GM12864 (cell line): ENCODE measurements at regions not wholly inside any gene's neighbourhood (a gene's known extent, or its start where the extent isn't known, plus 50 kb on each side); places are given as distances from the start of the nearest gene placed in this dataset.
"Not testable (repeated sequence)": the region's sequence is repeated elsewhere in the genome, so short reads cannot be mapped to it uniquely, and the experiment has no call there.

Experiments used
- DNase-seq: peaks from one replicate; pipeline ENCODE4 v3.0.0-alpha.2; 2011; ENCODE audit warnings: low read depth
- H3K4me3 ChIP-seq: 2 replicates; pipeline ENCODE4 v1.5.1; 2011; ENCODE audit warnings: mild to moderate bottlenecking, low read depth, low read length, control low read depth
- CTCF ChIP-seq: IDR thresholded peaks from 2 replicates; pipeline ENCODE4 v1.5.1; 2011; ENCODE audit warnings: low read depth, mild to moderate bottlenecking, moderate library complexity, low read length, control low read depth, inconsistent platforms; ENCODE audit errors: missing control alignments

DNA sequence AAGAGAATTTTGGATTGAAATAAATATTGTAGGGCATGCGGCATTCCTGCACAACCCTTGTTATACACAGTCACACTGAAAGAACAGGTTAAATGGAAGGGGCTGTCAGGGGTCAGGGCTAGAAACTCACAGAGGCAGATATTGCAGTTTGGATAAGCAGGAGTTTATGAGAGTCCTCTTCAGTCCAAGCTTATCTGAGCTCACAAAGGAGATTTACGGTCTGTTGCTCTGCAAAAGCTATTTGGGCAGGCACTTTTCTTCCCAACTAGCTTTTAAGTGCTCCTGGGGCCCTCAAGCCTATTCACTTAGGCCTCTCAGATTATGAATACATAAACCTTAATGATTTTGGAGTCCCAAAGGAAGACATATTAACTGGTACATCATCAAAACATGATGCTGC lies 156.2 kb downstream of the SOX4 start:
- TF ChIP-seq CTCF, result no peak
- DNase-seq, result no peak

DNA sequence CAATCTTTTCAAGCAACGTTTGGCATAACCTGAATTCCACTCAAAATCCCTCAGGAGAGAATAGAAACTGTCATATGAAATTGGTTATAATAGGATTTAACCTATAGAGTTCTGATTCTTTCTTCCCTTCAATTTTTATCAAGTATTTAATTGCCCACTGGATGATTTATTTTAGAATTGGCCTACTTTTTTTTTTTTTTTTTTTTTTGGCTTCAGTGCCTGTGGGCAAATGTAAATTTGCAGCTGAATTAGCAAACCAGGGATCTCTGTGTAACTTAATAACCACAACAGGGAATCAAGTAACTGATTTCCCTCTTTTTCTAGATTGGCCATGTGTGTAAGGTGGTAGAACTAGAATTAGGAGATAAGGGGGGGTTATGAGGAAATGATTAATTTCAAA lies 157.0 kb downstream of the SOX4 start:
- no peak for DNase-seq
- no peak for TF ChIP-seq CTCF
- no peak overlapping the region for H3K4me3 ChIP-seq

More for the DNA sequence above, 156.2 kb downstream of the SOX4 start:
- H3K4me3 ChIP-seq, result no peak overlapping the region

DNA sequence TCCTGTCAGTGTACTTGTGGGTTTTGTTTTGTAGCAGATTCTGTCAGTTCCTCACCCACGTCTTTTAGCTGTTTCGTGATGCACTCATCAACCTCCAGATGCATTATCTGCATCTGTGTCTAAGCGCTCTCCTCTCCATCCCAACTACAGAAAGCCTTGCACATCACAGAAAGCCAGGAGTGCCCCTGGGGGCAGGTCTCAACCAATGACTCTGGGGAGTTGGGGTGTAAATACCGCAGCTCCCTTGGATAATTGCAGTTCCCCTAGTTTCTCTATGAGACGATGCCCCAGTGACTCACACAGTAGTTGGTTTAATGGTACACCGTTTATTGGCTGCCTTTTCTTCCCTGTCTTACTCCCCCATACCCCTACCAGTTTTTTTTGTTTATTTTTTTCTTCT lies 158.1 kb downstream of the SOX4 start:
- no peak for DNase-seq
- no peak overlapping the region for H3K4me3 ChIP-seq
- no peak for TF ChIP-seq CTCF

GRCh38 chr6:21752054-21752811 lies 158.7 kb downstream of the SOX4 start:
- TF ChIP-seq CTCF, result no peak
- no peak for DNase-seq
- no peak overlapping the region for H3K4me3 ChIP-seq

DNA sequence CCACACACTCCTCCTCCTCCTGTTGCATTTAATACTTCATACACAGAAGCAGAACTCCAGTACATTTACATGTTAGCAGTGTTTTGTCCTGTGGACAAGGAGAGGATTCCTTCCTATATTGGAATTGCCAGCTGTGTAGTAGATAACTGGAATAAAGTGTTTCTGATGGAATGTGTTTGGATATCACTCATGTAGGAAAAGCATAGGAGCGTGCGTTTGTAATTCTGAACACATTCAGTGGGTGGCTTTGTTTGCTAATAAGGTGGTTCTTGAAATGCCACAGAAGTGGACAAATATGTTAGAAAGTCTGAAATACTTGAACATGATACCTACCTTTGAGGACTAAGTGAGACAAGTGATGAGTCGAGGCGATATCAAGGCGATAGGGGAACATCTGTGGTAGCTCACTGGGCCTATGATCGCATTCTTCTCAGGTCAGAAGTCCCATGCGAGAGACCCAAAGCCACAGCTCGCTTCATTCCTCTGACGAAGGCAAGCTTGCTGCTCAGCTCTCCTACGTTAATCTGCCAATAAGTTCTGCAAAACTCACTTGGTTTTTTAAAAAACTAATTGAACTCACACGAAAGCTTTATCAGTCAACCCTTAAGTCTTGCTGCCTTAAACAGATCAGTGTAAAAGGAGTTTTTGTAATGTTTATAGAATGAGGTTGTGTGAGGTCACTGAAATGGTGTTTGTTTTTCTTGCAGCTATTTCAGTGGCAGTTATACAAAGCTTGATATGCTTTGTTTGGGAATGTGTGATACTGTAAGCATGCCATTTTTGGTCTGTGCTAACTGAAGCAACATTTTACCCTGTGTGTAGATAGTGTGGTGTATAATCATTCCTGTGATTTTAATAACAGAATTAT lies 159.9 kb downstream of the SOX4 start:
- no peak for DNase-seq
- H3K4me3 ChIP-seq, result no peak overlapping the region
- TF ChIP-seq CTCF, result no peak

DNA sequence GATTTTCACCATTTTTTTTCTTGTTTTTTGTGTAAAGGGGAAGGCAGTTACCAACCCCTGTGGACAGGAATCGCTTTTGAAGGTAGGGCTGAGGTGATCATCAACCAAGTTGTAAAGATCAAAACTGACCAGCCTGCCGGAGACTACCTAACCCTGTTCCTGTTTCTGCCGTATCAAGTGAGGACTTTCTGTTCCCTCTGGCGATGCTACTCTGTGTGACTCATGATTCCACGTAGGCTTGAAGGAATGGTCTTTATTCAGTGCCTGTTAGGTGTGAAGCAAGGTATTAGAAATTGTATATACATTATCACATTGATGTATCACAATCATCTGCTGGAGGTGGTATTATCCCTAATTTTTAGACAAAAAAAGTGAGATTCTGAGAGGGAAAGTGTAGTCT lies 161.3 kb downstream of the SOX4 start:
- DNase-seq, result no peak
- no peak for TF ChIP-seq CTCF
- H3K4me3 ChIP-seq, result no peak overlapping the region

DNA sequence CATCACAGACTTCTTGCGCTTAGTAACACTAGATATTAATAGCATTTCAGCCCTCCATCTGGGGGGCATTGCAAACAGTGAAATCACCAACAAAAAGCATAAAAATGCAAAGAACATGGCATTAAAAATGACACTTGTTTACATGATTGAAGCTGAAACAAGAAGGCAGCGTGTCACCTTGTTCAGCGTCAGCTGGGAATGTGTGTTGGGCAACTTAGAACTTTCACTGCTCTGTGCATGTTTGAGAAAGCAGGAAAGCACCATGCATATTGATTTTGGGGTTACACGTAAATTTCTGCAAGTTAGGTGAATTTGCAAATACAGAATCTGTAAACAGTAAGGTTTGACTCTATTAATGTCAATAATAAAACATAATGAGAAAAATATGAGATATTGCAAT lies 162.9 kb downstream of the SOX4 start:
- no peak for DNase-seq
- TF ChIP-seq CTCF, result no peak
- no peak overlapping the region for H3K4me3 ChIP-seq

GRCh38 chr6:21757392-21757791 lies 163.8 kb downstream of the SOX4 start:
- not testable (repeated sequence) for H3K4me3 ChIP-seq, DNase-seq
